CD4-positive, alpha-beta T cell treated with Interleukin-17A for 4 hours (primary cell): ENCODE measurements at regions not wholly inside any gene's neighbourhood (a gene's known extent, or its start where the extent isn't known, plus 50 kb on each side); places are given as distances from the start of the nearest gene placed in this dataset.
"Not testable (repeated sequence)": the region's sequence is repeated elsewhere in the genome, so short reads cannot be mapped to it uniquely, and the experiment has no call there.

ENCODE experiments used
- DNase-seq: peaks from one replicate; pipeline ENCODE4 v3.0.0-alpha.2; 2020; ENCODE audit warnings: mixed read lengths

DNA sequence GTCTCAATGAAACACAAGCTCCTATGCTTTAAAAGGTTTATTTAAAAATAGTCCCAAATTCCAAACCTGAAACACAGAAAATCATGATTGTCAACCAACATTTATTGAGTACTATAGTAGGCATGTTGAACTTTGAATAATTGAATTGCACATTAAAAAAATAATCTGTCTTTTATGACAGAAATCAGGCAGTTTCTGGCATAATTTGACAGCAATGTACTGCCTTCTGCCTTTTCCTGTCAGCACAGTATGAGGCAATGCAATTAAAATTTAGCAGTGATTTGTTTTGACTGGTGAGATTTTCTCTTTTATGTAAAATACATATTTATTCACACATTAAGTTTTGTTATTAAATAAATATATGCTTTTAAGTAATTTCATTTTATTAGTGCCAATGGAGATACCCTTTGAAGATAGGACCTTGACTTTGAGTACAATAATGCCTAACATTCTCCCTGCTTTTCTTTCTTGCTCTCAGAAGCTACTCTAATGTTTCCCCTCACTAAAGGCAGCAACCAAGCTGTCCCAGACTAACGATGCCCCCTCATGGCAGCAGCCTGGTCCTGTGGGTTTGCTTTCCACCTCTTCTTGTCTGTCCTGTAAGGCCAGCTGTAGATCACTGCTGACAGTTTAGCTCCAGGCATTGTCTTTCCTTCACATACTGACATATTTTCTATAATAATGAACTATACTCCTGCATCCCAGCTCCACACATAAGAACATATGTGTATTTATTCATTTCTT, 346.7 kb downstream of the IL20RB start:
- DNase-seq: no peak

DNA sequence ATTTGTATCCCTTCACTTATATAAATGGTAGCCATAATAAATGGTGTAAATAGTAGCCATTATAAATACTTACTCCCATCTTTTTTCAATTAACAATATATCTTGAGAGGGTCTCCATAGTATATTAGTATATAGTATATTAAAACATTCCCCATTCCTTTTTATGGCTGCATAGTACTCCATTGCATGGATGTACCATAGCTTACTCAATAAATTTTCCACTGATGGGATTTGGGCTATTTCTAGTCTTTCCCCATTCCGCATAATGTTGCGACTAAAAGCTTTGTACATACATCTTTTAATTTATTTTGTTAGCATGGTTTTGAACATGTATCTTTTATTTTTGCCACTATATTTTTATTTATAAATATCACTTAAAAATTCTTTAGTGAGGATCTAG, 366.3 kb downstream of the IL20RB start:
- DNase-seq: no peak

DNA sequence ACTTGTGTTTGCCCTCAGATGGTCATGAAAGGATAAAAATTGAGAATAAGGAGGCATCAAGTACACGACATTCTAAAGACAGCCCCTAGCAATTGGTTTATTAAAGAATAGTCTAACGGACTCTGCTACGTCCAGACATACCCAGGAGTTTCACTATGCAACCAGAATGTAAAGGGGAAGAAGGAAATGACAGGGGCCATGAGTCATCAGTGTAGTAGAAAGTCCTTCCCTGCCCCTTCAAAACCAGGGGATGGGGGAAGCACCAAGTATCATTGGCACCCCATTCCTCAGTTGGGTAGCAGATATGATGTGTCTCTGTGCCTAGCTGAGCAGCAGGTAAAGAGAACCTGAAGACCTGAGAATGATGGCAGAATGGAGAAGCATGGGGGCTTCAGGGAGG, 367.4 kb downstream of the IL20RB start:
- no peak for DNase-seq

DNA sequence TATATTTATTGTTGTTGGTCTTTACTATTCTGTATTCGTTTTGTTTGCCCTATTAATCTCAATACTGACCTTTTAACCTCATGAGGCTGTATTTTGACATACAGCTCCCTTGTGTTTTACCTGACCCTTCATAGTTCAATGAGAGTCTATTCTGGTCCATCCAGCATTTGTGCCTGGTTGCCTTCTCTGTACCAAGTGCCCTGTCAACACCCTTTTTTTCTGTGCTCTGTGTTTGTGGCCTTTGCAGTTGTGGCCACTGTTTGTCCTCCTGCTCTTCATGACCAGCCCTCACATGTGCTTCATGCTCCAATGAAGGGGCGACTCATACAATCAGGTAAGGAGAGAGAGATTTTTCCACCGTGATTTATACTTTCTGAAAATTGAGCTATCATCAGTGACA, 368.2 kb downstream of the IL20RB start:
- no peak for DNase-seq

DNA sequence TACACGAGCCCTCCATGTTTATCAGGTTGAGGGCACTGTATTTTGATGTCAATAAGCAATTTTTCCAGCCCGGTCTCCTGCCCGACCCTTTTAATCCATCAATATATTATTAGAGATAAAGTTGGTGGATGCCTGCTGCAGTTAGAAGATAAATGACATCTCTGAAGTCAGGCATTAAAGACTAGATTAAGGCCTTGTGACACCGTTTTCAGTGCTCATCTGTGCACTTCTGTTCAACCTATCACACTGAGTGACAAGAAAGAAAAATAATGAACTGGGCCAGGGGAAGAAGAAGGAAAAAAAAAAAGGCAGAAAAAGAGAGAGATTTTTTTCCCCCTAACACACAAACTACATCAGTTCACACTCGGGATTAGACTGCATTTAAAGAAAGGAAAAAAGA, 371.8 kb downstream of the IL20RB start:
- no peak for DNase-seq

DNA sequence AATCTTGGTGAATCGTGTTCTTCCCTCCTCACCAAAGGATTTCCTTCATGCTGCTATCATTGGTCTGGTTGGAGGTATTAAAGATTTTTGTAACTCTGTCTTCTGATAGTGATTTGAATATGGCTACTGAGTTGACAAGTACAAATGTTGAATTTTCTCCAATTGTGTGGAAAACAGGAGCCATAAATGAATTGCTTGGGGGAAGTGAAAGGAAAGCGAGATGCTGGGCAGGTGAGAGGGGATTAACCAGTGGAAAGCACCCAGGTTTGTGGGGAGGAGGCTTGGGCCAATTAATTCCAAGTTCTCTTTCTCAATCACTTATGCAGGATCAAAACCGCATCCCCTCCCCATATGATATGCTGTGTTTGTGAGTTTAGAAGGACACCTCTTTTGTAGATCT, 372.5 kb downstream of the IL20RB start:
- DNase-seq: no peak

DNA sequence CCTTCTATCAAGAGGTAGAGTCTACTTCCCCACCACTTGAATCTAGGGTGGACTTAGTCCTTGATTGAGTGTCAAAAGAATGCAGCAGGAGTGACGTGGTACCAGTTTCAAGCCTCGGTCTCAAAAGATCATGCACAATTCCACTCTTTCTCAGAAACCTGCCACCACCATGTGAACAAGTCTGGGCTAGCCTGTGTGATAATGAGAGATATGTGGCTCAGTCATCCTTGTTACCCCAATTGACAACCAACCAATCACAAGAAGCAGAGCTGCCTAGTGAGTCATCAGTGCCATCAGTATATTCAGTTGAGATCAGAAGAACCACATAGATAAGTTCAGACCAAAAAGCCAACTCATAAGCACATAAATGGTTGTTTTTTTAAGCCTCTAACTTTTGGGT, 374.5 kb downstream of the IL20RB start:
- no peak for DNase-seq

DNA sequence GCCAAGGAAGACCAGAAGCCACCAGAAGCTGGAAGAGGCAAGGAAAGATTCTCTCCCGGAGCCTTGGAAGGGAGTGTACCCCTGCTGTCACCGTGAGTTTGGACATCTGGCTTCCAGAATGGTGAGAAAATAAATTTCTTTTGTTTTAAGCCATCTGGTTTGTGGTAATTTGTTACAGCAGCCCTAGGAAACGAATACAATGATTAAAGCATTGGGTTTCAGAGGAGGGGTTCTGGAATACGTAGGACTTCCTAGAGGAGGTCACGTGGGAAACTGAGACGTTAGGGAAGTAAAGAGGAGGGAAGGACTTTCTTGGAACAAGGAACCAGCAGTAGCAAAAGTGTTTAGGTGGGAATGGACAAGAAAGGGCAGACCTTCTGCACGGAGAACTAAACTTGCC, 377.7 kb downstream of the IL20RB start:
- no peak for DNase-seq

DNA sequence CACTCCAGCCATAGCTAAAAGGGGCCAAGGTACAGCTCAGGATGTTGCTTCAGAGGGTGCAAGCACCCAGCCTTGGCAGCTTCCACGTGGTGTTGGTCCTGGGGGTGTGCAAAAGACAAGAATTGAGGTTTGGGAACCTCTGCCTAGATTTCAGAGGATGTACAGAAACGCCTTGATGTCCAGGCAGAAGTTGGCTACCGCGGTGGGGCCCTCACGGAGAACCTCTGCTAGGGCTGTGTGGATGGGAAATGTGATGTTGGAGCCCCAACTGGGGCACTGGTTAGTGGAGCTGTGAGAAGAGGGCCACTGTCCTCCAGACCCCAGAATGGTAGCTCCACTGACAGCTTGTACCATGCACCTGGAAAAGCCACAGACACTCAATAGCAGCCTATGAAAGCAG, 380.6 kb downstream of the IL20RB start:
- not testable (repeated sequence) for DNase-seq

DNA sequence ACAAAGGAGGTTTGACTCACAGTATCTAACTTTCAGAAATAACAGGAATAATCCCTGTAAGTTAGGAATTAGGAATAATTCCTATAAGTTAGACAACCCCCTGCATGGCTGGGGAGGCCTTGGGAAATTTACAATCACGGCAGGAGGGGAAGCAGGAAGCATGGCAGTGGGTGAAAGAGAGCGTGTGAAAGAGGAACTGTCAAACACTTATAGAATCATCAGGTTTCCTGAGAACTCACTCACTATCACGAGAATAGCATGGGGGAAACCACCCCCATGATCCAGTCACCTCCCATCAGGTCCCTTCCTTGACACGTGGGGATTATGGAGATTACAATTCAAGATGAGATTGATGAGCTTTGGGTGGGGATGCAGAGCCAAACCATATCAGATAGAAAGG, 385.5 kb downstream of the IL20RB start:
- no peak for DNase-seq

DNA sequence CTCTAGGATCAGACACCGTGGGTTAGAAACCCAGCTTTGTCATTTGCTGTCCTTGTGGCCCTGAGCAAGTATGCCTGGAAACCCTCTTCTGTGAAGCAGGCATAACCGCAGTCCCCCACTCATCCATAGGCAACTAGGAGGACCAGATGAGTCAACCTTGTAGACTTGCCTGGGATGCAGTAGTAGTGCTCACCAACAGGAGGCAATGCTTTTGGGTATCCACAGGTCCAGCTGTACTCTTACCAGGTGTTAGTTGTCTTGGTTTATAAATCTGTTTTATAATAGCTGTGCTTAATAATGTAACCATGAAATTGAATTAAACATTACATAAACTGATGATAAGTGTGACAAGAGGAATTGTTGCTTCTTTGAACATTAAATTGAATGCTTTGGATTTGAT, 389.3 kb downstream of the IL20RB start:
- no peak for DNase-seq

DNA sequence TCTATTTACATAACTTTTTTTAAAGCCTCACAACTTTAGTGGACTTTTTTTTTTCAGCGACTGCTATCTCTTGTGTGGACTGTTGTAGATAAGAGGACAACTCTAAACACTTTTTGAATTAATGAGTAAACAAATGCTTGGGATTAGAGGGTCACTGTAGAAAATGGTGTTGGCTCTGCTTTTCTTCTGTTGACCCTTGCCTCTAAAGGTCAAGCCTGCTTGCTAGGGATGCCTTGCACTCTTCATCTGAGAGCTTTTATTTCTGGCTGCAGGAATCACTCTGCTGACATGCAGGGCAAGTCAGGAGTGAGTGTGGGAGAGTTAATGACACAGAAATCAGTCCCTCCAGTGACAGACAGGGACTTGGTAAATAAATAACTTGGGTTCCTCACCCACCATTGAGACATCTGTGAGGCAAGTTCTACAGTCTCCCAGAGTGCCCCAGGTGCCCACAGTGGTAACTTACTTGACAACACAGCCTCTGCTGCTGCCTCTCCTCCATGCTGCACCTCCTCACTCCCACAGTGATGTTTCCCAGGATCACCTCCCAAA, 390.1 kb downstream of the IL20RB start:
- DNase-seq: no peak

DNA sequence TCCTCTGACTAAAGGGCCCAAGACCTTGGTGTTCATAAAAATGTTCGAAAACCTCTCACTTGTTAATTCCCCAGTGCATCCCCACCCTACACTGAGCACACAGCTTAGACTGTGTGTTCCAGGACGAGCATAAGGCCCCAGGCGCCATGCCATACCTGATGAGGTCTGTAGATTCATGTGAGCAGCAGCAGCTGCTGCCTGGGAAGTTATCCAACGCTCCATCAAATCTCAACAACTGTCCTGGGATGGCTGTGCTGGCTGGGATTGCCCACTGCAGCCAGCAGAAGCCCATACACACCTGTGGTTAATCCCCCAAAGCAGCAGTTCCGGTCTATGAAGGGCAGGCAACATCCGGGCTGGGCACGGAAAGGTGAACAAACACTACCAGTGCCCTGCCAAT, 391.2 kb downstream of the IL20RB start:
- DNase-seq: no peak

DNA sequence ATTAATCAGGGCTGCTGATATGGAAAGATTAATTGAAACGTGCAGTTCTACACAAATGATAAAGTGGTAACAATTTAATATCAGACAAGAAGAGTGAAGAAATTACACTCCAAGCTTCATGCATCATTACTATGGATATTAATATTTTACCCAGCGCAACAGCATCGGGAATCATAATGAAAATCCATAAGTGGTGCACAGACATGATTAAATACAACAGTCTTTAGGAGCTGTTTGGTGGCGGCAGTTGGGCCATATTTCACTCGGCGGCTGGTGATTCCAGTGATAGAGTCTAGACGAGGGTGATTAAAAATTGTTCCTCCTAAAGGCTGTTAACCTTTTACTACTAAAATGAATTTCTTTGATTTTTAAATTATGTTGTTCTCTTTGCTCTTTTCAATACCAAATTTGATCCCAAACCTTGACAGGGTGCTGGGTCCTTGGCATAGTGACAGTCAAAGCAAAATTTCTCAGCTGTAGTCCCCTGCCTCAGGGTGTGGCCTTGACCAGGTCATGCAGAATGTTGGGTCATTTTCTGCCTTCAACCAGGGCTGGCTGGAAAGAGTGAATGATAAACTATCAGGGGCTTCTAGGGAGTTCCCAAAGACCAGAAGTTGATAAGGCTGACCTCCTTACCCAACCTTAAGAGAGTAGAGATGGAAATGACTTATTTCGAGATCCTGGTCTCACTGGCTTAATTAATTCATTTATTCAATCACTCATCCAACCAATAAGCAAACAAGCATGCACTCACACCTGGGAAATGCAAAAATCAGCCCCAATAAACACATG, 392.0 kb downstream of the IL20RB start:
- DNase-seq: no peak

DNA sequence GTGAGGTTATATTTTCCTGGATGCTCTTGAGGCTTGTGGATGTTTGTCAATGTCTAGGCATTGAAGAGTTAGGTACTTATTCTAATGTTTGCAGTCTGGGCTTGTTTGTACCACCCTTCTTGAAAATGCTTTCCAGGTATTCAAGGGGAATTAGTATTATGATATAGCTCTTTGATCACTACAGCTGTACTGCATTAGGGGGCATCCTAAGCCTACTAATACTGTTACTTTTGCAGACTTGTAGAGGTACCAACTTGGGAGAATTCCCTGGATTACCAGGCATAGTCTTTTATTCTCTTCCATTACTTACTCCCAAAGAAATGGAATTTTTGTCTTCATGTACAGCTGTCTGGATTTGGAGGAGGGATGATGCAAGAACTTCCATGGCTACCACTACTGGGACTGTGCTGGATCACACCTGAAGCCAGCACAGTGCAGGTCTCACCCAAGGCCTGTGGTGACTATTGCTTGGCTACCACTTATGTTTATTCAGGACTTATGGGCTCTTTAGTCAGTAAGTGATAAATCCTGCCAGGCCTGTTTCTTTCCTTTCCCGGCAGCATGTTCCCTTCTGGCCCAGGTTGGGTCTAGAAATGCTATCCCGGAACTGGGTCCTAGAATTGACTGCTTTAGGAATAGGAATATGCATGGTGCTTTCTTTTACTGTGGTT, 402.9 kb downstream of the IL20RB start:
- DNase-seq: no peak

DNA sequence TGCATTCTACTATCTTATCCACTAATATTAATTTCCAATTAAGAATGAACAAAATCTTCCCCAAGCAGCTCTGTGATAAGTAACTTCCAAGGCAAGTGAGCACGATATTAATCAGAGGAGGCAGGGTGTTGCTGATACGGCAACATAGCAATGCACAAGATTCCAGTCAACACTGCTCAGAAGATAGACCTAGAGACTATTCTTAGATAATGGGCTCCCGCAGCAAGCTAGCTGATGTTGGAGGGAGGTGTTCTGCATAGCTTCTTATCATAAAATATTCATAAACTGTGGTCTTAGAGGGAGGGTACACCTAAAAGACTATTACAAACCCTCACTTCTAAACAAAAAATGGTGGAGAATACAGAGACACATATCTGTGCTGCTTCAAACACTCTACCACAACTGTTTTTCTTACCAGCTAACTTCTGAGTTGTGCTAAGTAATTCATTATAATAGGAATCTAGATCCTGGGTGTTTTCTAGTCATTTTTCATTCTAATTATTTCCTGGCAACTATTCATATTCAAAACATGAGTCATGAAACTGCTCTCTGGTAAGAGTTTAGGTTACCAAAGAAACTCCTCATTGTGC, 382.0 kb upstream of the SOX14 start:
- DNase-seq: no peak

DNA sequence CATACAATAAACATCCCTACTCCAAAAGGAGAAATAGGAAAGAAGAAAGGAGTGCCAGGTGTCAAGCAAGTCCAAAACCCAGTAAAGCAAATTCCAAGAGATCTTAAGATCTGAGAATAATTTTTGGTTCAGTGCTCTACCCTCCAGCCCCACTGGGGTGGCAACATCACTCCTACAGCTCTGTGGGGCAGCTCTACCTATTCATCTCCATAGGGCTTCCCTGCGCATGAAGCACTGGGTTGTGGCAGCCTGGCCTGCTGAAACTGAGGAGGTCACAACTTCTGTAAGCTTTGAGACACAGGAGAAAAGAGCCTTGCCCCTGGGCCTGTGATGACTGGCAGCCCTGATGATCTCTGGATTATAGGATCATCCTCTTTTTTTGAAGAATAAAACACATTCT, 378.2 kb upstream of the SOX14 start:
- no peak for DNase-seq

DNA sequence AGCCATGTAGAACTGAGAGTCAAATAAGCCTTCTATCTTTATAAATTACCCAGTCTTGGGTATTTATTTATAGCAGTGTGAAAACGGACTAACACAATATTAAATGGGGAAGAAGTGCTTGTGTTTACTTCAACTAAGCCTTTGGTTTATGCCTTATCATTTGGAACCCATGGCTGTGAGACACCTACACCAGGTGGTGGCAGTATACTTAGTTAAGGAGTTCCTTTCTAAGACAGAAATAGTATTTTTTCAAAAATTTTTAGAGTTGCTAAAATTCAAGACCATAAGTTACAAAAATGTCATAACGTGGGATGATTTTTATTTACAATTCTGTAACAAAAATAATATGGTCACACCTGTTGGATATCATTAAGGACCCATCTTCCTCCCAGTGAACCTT, 354.5 kb upstream of the SOX14 start:
- DNase-seq: no peak

DNA sequence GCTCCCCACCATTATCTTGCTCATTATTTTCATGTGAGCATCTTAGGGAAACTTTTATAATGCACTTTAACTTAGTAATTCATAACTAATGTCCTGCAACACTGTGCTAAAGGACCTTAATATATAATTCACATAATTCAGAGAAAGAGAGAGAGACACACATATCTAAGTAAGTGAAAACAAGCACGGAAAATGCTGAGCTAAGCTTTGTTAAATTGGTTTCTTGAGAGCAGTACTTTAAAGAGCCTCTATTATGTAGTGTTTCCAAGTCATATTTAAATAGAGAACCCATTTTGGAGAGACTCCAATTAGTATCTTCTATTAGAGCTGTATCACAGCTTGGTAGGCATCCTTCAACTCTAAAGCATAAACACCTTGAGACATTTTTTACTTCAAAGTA, 354.1 kb upstream of the SOX14 start:
- DNase-seq: no peak

DNA sequence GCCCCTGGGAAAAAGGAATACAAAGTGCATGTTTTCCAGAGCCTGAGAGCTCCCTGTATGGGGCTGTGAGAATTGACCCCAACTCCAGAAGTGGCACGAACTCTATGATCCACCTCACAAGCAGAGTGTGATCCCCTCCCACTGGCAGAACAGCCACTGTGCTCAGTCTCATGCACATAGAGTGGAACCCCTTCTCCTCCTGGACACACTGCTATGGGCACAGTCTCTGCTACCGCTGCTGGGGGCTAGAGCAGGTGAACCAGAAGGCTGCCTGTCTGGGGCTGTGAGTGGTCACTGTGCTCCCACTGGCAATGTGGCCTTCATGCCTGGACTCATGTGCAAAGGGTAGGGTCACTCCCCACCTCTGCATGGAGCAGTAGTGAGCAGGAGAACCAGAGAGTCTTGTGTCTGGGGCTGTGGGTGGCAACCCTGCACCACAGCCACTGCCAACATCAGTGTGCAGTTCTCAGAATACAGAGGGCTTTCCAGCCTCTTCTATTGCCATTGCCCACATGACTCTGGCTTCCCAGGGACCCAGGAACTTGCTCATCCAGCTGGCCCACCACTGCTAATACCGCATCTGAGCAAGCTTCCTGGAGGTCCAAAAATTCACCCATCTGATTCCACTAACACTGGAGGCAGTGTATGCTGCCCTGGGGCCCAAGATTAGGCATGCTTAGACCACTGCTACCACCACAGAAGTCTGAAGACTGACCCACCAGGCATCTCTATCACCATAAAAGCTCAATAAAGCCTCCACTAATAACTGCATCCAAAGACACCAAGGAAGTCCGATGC, 343.7 kb upstream of the SOX14 start:
- DNase-seq: no peak

DNA sequence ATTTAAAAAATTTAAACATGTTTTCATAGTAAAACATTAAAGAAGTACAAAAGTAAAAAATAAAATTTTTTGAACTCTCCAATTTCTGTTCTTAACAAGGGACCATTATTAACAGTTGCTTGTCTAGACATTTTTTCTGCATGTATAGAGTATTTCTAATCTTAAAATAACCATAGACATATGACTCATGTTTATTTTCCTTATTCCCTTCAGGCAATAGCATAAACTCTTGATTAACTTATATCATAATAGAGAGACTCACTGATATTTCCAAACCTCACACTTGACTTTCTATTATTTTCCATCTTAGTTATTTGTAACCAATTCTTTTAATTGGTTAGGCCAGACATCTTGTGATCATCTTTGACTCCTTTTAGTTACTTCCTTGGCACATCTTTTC, 325.6 kb upstream of the SOX14 start:
- no peak for DNase-seq

DNA sequence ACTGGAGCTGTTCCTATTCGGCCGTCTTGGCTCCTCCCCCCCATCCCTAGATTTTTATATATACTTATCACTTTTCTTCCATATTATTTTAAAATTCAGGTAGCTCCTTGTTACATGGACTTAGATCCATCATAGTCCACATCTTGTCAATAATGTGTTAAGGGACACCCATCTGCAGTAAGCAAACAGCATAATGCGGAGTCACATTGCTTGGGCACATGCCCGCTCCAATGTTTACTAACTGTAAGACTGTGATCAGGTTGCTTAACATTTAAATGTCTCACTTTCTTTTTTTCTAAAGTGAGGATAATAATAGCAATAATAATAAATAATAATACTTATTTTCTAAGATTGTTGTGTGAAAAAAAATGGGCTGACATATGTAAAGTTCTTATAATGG, 303.2 kb upstream of the SOX14 start:
- DNase-seq: no peak

DNA sequence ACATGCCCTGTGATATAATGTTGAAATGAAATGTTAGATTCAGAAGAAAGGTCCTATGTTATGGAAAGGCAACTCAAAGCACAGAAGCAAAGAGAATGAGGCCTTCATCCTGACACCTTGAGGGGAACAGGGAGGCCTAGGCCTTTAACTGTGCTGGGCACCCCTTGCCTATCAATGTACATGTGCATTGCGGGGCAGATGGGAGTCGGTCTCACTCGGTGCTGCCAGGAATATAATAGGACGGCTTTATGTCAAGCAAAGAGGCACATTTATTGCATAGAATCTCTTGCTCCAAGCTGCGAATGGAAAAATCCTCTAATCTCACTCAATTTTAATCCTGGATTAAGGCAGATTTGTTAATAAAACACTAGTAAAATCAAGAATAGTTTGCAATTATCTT, 301.0 kb upstream of the SOX14 start:
- no peak for DNase-seq
